HepG2 (cell line): ENCODE measurements at regions not wholly inside any gene's neighbourhood (a gene's known extent, or its start where the extent isn't known, plus 50 kb on each side); places are given as distances from the start of the nearest gene placed in this dataset.
A peak's percentile ranks its signal among the peaks of the same experiment; 100 is the strongest.
"Not testable (repeated sequence)": the region's sequence is repeated elsewhere in the genome, so short reads cannot be mapped to it uniquely, and the experiment has no call there.

Experiments used
- ATAC-seq: fragments of 200-7000 bp; cut with Tn5 transposase; 3 replicates; pipeline ENCODE4 v1.9.1; 2020; ENCODE audit warnings: mild to moderate bottlenecking, moderate library complexity
- BruUV-seq: library from RNA; stranded (reverse); fragments of 400-500 nt; replicated peaks from 2 replicates; lab custom pipeline; 2021; lab: Mats Ljungman, UMichigan
- CTCF ChIA-PET: fragments of 300-600 bp; formaldehyde crosslinking; extraction: SDS; loops from one replicate; lab custom pipeline; 2021; ENCODE audit warnings: low total read pairs, inconsistent platforms, low intra/inter-chr PET ratio; lab: Yijun Ruan, JAX
- POLR2A ChIA-PET: fragments of 350-600 bp; sonication (Branson Sonifier 250); formaldehyde crosslinking; loops from one replicate; lab custom pipeline; 2020; ENCODE audit warnings: antibody characterized with exemption, inconsistent platforms; lab: Yijun Ruan, JAX
- DNase-seq: peaks from one replicate; pipeline ENCODE4 v3.0.0-alpha.2; 2015; ENCODE audit warnings: low spot score
- FAIRE-seq: peaks from 3 replicates; lab custom pipeline; 2011; peaks lifted over from hg19 to GRCh38; lab: Jason Lieb, UNC
- H2AFZ ChIP-seq: one replicate; pipeline ENCODE4 v1.6.1; 2011; ENCODE audit warnings: low read length, inconsistent platforms
- H3K27ac ChIP-seq: fragments of 300-600 bp; 3 replicates; pipeline ENCODE4 v1.8.0; 2011; ENCODE audit warnings: mixed run types, mild to moderate bottlenecking, mixed read lengths, low read length, inconsistent platforms; ENCODE audit not compliant: insufficient read depth; ENCODE audit errors: extremely low read length
- H3K27me3 ChIP-seq, 2 experiments: fragments of 200-600 bp in 1 of 2; 2 replicates in 1 of 2; 3 replicates in 1 of 2; pipeline versions ENCODE4 v1.6.0 to v1.8.0; 2011; ENCODE audit warnings: low read length in 2 of 2, mild to moderate bottlenecking in 2 of 2, moderate library complexity in 2 of 2, inconsistent platforms in 1 of 2; ENCODE audit not compliant: insufficient read depth in 2 of 2, control insufficient read depth in 1 of 2
- H3K36me3 ChIP-seq, 2 experiments: fragments of 200-600 bp in 1 of 2; replicated peaks in 1 of 2; 2 replicates in 1 of 2; 3 replicates in 1 of 2; pipeline versions ENCODE4 v1.5.1 to v1.8.0; 2011; ENCODE audit warnings: low read length in 2 of 2, inconsistent platforms in 1 of 2; ENCODE audit not compliant: insufficient read depth in 2 of 2, control insufficient read depth in 1 of 2
- H3K4me1 ChIP-seq: 2 replicates; pipeline ENCODE4 v1.5.1; 2012; ENCODE audit warnings: low read length, inconsistent platforms; ENCODE audit not compliant: insufficient read depth
- H3K4me2 ChIP-seq: 2 replicates; pipeline ENCODE4 v1.6.0; 2011; ENCODE audit warnings: low read depth, low read length, inconsistent platforms
- H3K4me3 ChIP-seq, 3 experiments: fragments of 200-600 bp in 1 of 3; sonication (generic), shearing (Covaris generic) in 1 of 3; replicated peaks in 1 of 3; 2 replicates each; pipeline ENCODE4 v1.5.1; 2011 to 2016; ENCODE audit warnings: low read length in 3 of 3, inconsistent platforms in 2 of 3, low read depth in 2 of 3, mild to moderate bottlenecking in 2 of 3, control low read depth in 1 of 3, mixed read lengths in 1 of 3; ENCODE audit not compliant: insufficient read depth in 1 of 3
- H3K79me2 ChIP-seq: one replicate; pipeline ENCODE4 v1.6.1; 2011; ENCODE audit warnings: low read length, inconsistent platforms; ENCODE audit not compliant: insufficient read depth
- H3K9ac ChIP-seq: 2 replicates; pipeline ENCODE4 v1.6.0; 2011; ENCODE audit warnings: mild to moderate bottlenecking, low read depth, low read length, inconsistent platforms; ENCODE audit not compliant: insufficient read depth
- H3K9me3 ChIP-seq: 2 replicates; pipeline ENCODE4 v1.5.1; 2012; ENCODE audit warnings: mild to moderate bottlenecking, low read length
- H4K20me1 ChIP-seq: 2 replicates; pipeline ENCODE4 v1.6.0; 2011; ENCODE audit warnings: inconsistent platforms, mild to moderate bottlenecking, low read length, moderate library complexity; ENCODE audit not compliant: insufficient read depth
- HDAC2 ChIP-seq: sonication (generic); formaldehyde crosslinking; IDR thresholded peaks from 2 replicates; pipeline ENCODE4 v1.4.0; 2020; ENCODE audit warnings: missing genetic modification reagents
- IRF1 ChIP-seq: sonication (generic); formaldehyde crosslinking; IDR thresholded peaks from 2 replicates; pipeline ENCODE4 v1.4.0; 2020; ENCODE audit warnings: low read depth, mild to moderate bottlenecking, missing genetic modification reagents
- JDP2 ChIP-seq: sonication (generic); formaldehyde crosslinking; IDR thresholded peaks from 2 replicates; pipeline ENCODE4 v1.8.1; 2022; ENCODE audit warnings: missing genetic modification reagents, borderline replicate concordance
- NR0B2 ChIP-seq: sonication (generic); formaldehyde crosslinking; IDR thresholded peaks from 2 replicates; pipeline ENCODE4 v1.4.0; 2020; ENCODE audit warnings: mild to moderate bottlenecking, missing genetic modification reagents
- PHF8 ChIP-seq: sonication (generic); formaldehyde crosslinking; IDR thresholded peaks from 2 replicates; pipeline ENCODE4 v1.5.0; 2020; ENCODE audit warnings: missing genetic modification reagents
- RAD21 ChIP-seq: fragments of 450-650 bp; formaldehyde crosslinking; IDR thresholded peaks from 2 replicates; pipeline ENCODE4 v1.5.0; 2020; ENCODE audit warnings: mild to moderate bottlenecking
- RFXANK ChIP-seq: IDR thresholded peaks from 2 replicates; pipeline ENCODE4 v1.6.1; 2016
- THAP11 ChIP-seq: IDR thresholded peaks from 2 replicates; pipeline ENCODE4 v1.6.1; 2016; ENCODE audit warnings: missing biosample characterization, missing genetic modification reagents
- YEATS2 ChIP-seq: sonication (generic); formaldehyde crosslinking; IDR thresholded peaks from 2 replicates; pipeline ENCODE4 v1.4.0; 2020; ENCODE audit warnings: missing genetic modification reagents, borderline replicate concordance
- ZNF143 ChIP-seq: sonication (generic); formaldehyde crosslinking; IDR thresholded peaks from 2 replicates; pipeline ENCODE4 v1.4.0; 2020; ENCODE audit warnings: missing genetic modification reagents
- ZNF225 ChIP-seq: sonication (generic); formaldehyde crosslinking; IDR thresholded peaks from 2 replicates; pipeline ENCODE4 v1.4.0; 2020; ENCODE audit warnings: mild to moderate bottlenecking, missing genetic modification reagents
- ZNF260 ChIP-seq: sonication (generic); formaldehyde crosslinking; IDR thresholded peaks from 2 replicates; pipeline ENCODE4 v1.4.0; 2020; ENCODE audit warnings: missing genetic modification reagents, low read depth, mild to moderate bottlenecking, borderline replicate concordance
- ZNF282 ChIP-seq: fragments of 450-650 bp; IDR thresholded peaks from 2 replicates; pipeline ENCODE4 v1.6.1; 2018; ENCODE audit not compliant: partially characterized antibody
- ZNF34 ChIP-seq: sonication (generic); formaldehyde crosslinking; IDR thresholded peaks from 2 replicates; pipeline ENCODE4 v1.4.0; 2020; ENCODE audit warnings: mild to moderate bottlenecking, missing genetic modification reagents, borderline replicate concordance
- ZNF432 ChIP-seq: sonication (generic); formaldehyde crosslinking; IDR thresholded peaks from 2 replicates; pipeline ENCODE4 v1.5.0; 2020; ENCODE audit warnings: missing genetic modification reagents, mild to moderate bottlenecking, borderline replicate concordance
- ZNF564 ChIP-seq: sonication (generic); formaldehyde crosslinking; IDR thresholded peaks from 2 replicates; pipeline ENCODE4 v1.8.1; 2023; ENCODE audit warnings: mild to moderate bottlenecking, missing genetic modification reagents
- ZNF598 ChIP-seq: sonication (generic); formaldehyde crosslinking; IDR thresholded peaks from 2 replicates; pipeline ENCODE4 v1.5.1; 2020; ENCODE audit warnings: mild to moderate bottlenecking, missing genetic modification reagents, borderline replicate concordance
- ZNF646 ChIP-seq: sonication (generic); formaldehyde crosslinking; IDR thresholded peaks from 2 replicates; pipeline ENCODE4 v1.9.0; 2021; ENCODE audit warnings: mild to moderate bottlenecking, missing genetic modification reagents
- WGBS: methylation state at CpG from one replicate; pipeline ENCODE4 v1.1.6; 2017; ENCODE audit warnings: low lambda C conversion rate; 5-methylcytosine and 5-hydroxymethylcytosine counted together
- in situ Hi-C: cut with HindIII; loops from 2 replicates; pipeline ENCODE4 v1.10.0; 2017; ENCODE audit warnings: low pct_unique_long_range_greater_than_20kb; ENCODE audit not compliant: extremely low pct_ligation_motif_present
- intact Hi-C: fragments of 100-400 bp; cut with micrococcal nuclease; formaldehyde crosslinking; loops from one replicate; pipeline ENCODE4 v1.10.0; 2022; ENCODE audit not compliant: unreplicated experiment

- TF ChIP-seq ZNF598 (CRISPR knock-in tag) (peak; percentile 58; the same call in 1 of the 2 replicates), ZNF34 (CRISPR knock-in tag) (no peak), IRF1 (no peak), ZNF646 (CRISPR knock-in tag) (no peak), THAP11 (CRISPR knock-in tag) (peak; percentile 81), HDAC2 (0 out of 2 replicates have a peak, but pooled peaks have one; percentile 15), RAD21 (peak; percentile 75), JDP2 (CRISPR knock-in tag) (no peak), ZNF432 (CRISPR knock-in tag) (no peak), ZNF225 (CRISPR knock-in tag) (no peak), ZNF260 (CRISPR knock-in tag) (no peak), ZNF143 (CRISPR knock-in tag) (peak; percentile 86), NR0B2 (CRISPR knock-in tag) (peak; percentile 44; the same call in 1 of the 2 replicates), RFXANK (CRISPR knock-in tag) (no peak), YEATS2 (no peak), PHF8 (CRISPR knock-in tag) (no peak), ZNF564 (CRISPR knock-in tag) (no peak), ZNF282 (no peak)
- TF ChIP-seq, all 625 proteins: peak for 76
These were observed 83.4 kb downstream of the ZFP36L2 start (continued) for GRCh38 chr2:43142921-43143438.

- BruUV-seq, H3K36me3 ChIP-seq, in situ Hi-C loops, H3K9ac ChIP-seq, DNase-seq, H2AFZ ChIP-seq, H4K20me1 ChIP-seq, H3K27ac ChIP-seq, ATAC-seq, H3K4me3 ChIP-seq, CTCF ChIA-PET, H3K9me3 ChIP-seq, H3K4me2 ChIP-seq, H3K27me3 ChIP-seq, H3K79me2 ChIP-seq, intact Hi-C loops, FAIRE-seq: not testable (repeated sequence)
- POLR2A ChIA-PET, result interaction anchor here (0.8 to 3.2 kb wide), 3 partner anchors 80 to 86 kb away, joined by 3 to 19 read pairs (median 14); partner anchors contain the start of gene ZFP36L2
- 93% methylated on average over 7 of the region's 7 CpGs for WGBS
- H3K4me1 ChIP-seq, result peaks cover 57% of the 10 kb centered on the region
These were observed 84.7 kb downstream of the ZFP36L2 start for GRCh38 chr2:43141636-43142151.
